ENCODE measurements at regions not wholly inside any gene's neighbourhood (a gene's known extent, or its start where the extent isn't known, plus 50 kb on each side); places are given as distances from the start of the nearest gene placed in this dataset.

DNA sequence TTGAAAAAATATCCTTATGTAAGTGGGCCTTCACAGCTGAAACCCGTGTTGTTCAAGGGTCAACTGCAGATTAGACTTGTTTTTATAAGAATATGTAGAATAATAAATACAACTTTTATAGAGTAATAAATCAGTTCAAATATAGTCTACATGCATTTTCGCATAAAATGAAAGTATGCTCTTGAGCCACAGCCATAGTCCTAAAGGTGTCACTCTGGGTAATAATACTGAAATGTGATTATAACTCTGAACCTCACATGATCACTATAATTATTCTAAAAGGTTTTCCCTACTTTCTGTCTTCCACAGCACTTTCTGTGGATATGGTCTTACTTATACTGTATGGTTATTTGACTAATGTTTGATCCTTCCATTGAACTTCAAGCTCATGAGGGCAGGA lies 185.8 kb downstream of the SLC6A15 start:
- TF ChIP-seq CTCF (IDR thresholded peaks at IDR 0.05): no peak
- TF ChIP-seq POLR2A (IDR thresholded peaks at IDR 0.05): no peak

Measured in right lobe of liver (tissue), 4 donors.